Thoracic aorta (tissue), 2 donors: ENCODE measurements at regions not wholly inside any gene's neighbourhood (a gene's known extent, or its start where the extent isn't known, plus 50 kb on each side); places are given as distances from the start of the nearest gene placed in this dataset.

ENCODE experiments used
- ATAC-seq: fragments of 150-250 bp; one replicate; pipeline ENCODE4 v1.8.0; 2017; ENCODE audit warnings: low read depth; ENCODE audit not compliant: insufficient number of reproducible peaks, low FRiP score
- DNase-seq: peaks from one replicate; pipeline ENCODE4 v3.0.0-alpha.2; 2020; ENCODE audit warnings: low spot score
- H3K27ac ChIP-seq, 2 donors: fragments of 200-600 bp; sonication (generic); 1 replicate in 1 of 2; 2 replicates in 1 of 2; pipeline ENCODE4 v1.5.1; 2016; ENCODE audit warnings: mild to moderate bottlenecking in 2 of 2, moderate library complexity in 2 of 2
- H3K27me3 ChIP-seq: fragments of 200-600 bp; sonication (generic); replicated peaks from 2 replicates; pipeline ENCODE4 v1.6.0; 2016; ENCODE audit warnings: mild to moderate bottlenecking; ENCODE audit not compliant: insufficient read depth
- H3K36me3 ChIP-seq: fragments of 200-600 bp; sonication (generic); one replicate; pipeline ENCODE4 v1.5.1; 2016
- H3K4me1 ChIP-seq, 2 donors: fragments of 200-600 bp; sonication (generic); 1 replicate in 1 of 2; 2 replicates in 1 of 2; pipeline versions ENCODE4 v1.5.1 to v1.6.0; 2016; ENCODE audit warnings: low read depth in 2 of 2, mild to moderate bottlenecking in 1 of 2; ENCODE audit not compliant: control insufficient read depth in 1 of 2
- H3K4me3 ChIP-seq: fragments of 200-600 bp; sonication (generic); 2 replicates; pipeline ENCODE4 v1.5.1; 2016; ENCODE audit warnings: mild to moderate bottlenecking
- H3K9me3 ChIP-seq: fragments of 200-600 bp; sonication (generic); 2 replicates; pipeline ENCODE4 v1.5.1; 2016
- CTCF ChIP-seq: fragments of 200-600 bp; sonication (generic); IDR thresholded peaks from one replicate; pipeline ENCODE4 v1.5.1; 2019; ENCODE audit warnings: antibody characterized with exemption

- Histone ChIP-seq H3K36me3 (no peaks in the 10 kb centered on the region), H3K4me1 (no peaks in the 10 kb centered on the region), H3K9me3 (peaks cover 9% of the 10 kb centered on the region), H3K4me3 (no peak overlapping the region), H3K27me3 (no peaks in the 10 kb centered on the region), H3K27ac (no peak overlapping the region)
- ATAC-seq = no peak
- TF ChIP-seq CTCF = no peak
- no peak for DNase-seq
These were observed 546.9 kb upstream of the GHITM start for GRCh38 chr10:83592337-83592935.

- no peak for ATAC-seq
- no peaks in the 10 kb centered on the region for H3K36me3 ChIP-seq
- H3K4me1 ChIP-seq = no peaks in the 10 kb centered on the region
- H3K4me3 ChIP-seq = no peak overlapping the region
- DNase-seq = no peak
- H3K9me3 ChIP-seq = no peaks in the 10 kb centered on the region
- no peak overlapping the region for H3K27ac ChIP-seq
- H3K27me3 ChIP-seq = no peaks in the 10 kb centered on the region
- no peak for TF ChIP-seq CTCF
These were observed 535.6 kb upstream of the GHITM start for GRCh38 chr10:83603708-83604107.

GRCh38 chr10:83605783-83606630 is 533.3 kb upstream of the GHITM start:
- no peak for TF ChIP-seq CTCF

GRCh38 chr10:83607959-83608745 is 531.2 kb upstream of the GHITM start:
- no peak overlapping the region for H3K27ac ChIP-seq
- H3K4me3 ChIP-seq = no peak overlapping the region
- H3K9me3 ChIP-seq = no peaks in the 10 kb centered on the region
- no peaks in the 10 kb centered on the region for H3K36me3 ChIP-seq
- no peaks in the 10 kb centered on the region for H3K27me3 ChIP-seq
- H3K4me1 ChIP-seq = no peaks in the 10 kb centered on the region
- DNase-seq = no peak
- ATAC-seq = no peak
- no peak for TF ChIP-seq CTCF

More at GRCh38 chr10:83605783-83606630, 533.3 kb upstream of the GHITM start:
- no peaks in the 10 kb centered on the region for H3K27me3 ChIP-seq
- DNase-seq = no peak
- H3K4me1 ChIP-seq = no peaks in the 10 kb centered on the region
- no peaks in the 10 kb centered on the region for H3K36me3 ChIP-seq
- H3K27ac ChIP-seq = no peak overlapping the region
- no peaks in the 10 kb centered on the region for H3K9me3 ChIP-seq
- no peak for ATAC-seq
- no peak overlapping the region for H3K4me3 ChIP-seq

- no peak for TF ChIP-seq CTCF
- Histone ChIP-seq H3K4me3 (no peak overlapping the region), H3K4me1 (no peaks in the 10 kb centered on the region), H3K9me3 (no peaks in the 10 kb centered on the region), H3K36me3 (no peaks in the 10 kb centered on the region), H3K27ac (no peak overlapping the region), H3K27me3 (no peaks in the 10 kb centered on the region)
- DNase-seq (no peak), ATAC-seq (no peak)
These were observed 527.3 kb upstream of the GHITM start for GRCh38 chr10:83612050-83612449.
